ENCODE measurements at regions not wholly inside any gene's neighbourhood (a gene's known extent, or its start where the extent isn't known, plus 50 kb on each side); places are given as distances from the start of the nearest gene placed in this dataset.

DNA sequence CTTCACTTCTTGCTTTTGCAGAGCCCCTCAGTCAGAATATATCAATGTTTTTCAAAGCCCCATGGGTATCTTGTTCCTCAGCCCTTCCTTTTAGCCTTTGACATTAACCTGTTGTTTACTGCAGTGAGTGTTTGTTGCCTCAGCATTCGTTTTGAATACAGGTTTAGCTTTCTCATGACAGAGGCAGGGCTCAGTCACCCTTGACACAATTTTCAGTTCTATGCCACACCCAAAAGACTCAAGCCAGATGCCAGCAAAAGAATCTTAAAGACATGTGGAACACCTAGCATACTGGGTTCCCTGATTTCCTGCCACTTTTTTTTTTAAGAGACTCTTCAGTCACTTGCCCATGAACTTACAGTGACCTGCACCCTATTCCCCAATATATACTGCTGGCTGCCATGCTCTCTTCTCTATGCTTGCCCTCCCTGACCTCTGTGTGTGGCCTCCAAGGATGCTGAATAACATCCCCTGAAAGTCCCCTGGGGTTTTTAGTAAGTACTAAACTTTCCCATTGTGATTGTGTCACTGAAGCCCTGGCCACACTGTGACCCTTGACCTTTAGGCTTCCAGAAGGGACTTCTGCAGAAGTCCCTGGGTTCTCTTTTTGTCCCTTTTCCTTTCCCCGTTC is 1225.5 kb downstream of the TBC1D22A start:
- Histone ChIP-seq H3K27me3 (ENCODE audit: control insufficient read depth, insufficient read depth, low read length) (no peaks in the 10 kb centered on the region), H3K4me3 (ENCODE audit: low read depth, low read length) (no peak overlapping the region), H3K36me3 (ENCODE audit: control insufficient read depth, insufficient read depth, low read length) (no peaks in the 10 kb centered on the region)
- DNase-seq (ENCODE audit: low read depth) (no peak), FAIRE-seq (no peak)
- TF ChIP-seq, protein P1, sequence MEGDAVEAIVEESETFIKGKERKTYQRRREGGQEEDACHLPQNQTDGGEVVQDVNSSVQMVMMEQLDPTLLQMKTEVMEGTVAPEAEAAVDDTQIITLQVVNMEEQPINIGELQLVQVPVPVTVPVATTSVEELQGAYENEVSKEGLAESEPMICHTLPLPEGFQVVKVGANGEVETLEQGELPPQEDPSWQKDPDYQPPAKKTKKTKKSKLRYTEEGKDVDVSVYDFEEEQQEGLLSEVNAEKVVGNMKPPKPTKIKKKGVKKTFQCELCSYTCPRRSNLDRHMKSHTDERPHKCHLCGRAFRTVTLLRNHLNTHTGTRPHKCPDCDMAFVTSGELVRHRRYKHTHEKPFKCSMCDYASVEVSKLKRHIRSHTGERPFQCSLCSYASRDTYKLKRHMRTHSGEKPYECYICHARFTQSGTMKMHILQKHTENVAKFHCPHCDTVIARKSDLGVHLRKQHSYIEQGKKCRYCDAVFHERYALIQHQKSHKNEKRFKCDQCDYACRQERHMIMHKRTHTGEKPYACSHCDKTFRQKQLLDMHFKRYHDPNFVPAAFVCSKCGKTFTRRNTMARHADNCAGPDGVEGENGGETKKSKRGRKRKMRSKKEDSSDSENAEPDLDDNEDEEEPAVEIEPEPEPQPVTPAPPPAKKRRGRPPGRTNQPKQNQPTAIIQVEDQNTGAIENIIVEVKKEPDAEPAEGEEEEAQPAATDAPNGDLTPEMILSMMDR (IDR thresholded peaks at IDR 0.05; ENCODE audit: insufficient read depth, low read length, severe bottlenecking), result no peak

DNA sequence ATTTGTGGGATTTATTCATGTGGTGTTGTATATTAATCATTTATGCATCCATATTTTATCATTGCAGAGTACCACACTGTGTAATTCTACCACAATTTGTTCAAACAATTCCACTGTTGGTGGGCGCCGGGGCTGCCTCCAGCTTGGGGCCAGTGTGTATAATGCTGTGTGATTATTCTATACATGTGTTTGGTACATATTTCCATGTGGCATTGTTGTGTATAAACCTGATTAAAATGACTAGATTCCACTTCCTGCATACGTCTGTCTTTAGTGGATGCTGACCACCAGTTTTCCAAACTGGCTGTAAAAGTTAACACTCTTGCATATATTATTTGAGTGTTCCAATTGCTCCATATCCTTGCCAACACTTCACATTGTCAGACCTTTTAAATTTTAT is 1213.8 kb downstream of the TBC1D22A start:
- H3K4me3 ChIP-seq (ENCODE audit: low read depth, low read length), result no peak overlapping the region
- H3K27me3 ChIP-seq (ENCODE audit: control insufficient read depth, insufficient read depth, low read length), result no peaks in the 10 kb centered on the region
- FAIRE-seq (no peak), DNase-seq (ENCODE audit: low read depth) (no peak)
- TF ChIP-seq, protein P1 (IDR thresholded peaks at IDR 0.05; ENCODE audit: insufficient read depth, low read length, severe bottlenecking), result no peak
- no peaks in the 10 kb centered on the region for H3K36me3 ChIP-seq (ENCODE audit: control insufficient read depth, insufficient read depth, low read length)

DNA sequence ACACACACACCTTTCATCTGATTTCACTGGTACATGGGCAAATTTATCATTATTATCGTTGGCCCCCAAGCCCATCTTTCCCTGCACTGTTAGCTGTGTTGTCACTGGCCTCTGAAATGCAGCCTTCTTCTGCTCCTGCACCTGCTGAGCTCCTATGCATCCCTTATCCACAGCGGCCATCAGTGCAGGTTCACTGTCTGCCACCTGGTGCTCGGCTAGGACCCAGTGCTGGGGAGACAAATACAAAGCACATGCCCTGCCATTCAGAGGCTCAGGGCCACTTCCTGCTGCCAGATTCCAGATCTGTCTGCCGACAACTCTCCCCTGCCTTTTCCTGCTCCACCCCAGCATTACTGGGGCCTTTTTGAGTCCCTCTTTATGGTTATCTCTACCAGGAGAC is 1205.4 kb downstream of the TBC1D22A start:
- Histone ChIP-seq H3K27me3 (ENCODE audit: control insufficient read depth, insufficient read depth, low read length) (no peaks in the 10 kb centered on the region), H3K4me3 (ENCODE audit: low read depth, low read length) (no peak overlapping the region), H3K36me3 (ENCODE audit: control insufficient read depth, insufficient read depth, low read length) (no peaks in the 10 kb centered on the region)
- TF ChIP-seq, protein P1 (IDR thresholded peaks at IDR 0.05; ENCODE audit: insufficient read depth, low read length, severe bottlenecking), result no peak
- FAIRE-seq (no peak), DNase-seq (ENCODE audit: low read depth) (no peak)

DNA sequence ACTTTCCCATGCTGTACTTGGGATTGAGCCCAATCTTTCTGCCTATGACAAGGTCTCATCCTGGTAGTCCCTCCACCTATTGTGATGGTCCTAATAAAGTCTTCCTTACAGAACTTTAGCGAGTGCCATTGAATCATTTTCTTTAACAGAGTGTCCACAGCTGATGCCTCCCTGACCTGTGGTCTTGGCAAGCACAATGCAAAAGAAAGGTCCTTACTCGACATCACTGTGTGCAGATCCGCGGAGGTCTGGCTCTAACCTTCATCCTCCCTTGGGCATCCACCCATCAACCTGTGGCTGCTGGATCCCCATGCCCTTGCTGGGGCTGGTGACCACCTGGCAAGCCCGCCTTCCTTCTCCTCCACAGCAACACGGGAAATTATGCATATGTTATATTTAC is 1203.9 kb downstream of the TBC1D22A start:
- FAIRE-seq, result no peak
- H3K4me3 ChIP-seq (ENCODE audit: low read depth, low read length), result no peak overlapping the region
- TF ChIP-seq, protein P1 (IDR thresholded peaks at IDR 0.05; ENCODE audit: insufficient read depth, low read length, severe bottlenecking), result no peak
- no peaks in the 10 kb centered on the region for H3K27me3 ChIP-seq (ENCODE audit: control insufficient read depth, insufficient read depth, low read length)
- no peaks in the 10 kb centered on the region for H3K36me3 ChIP-seq (ENCODE audit: control insufficient read depth, insufficient read depth, low read length)
- DNase-seq (ENCODE audit: low read depth), result no peak

DNA sequence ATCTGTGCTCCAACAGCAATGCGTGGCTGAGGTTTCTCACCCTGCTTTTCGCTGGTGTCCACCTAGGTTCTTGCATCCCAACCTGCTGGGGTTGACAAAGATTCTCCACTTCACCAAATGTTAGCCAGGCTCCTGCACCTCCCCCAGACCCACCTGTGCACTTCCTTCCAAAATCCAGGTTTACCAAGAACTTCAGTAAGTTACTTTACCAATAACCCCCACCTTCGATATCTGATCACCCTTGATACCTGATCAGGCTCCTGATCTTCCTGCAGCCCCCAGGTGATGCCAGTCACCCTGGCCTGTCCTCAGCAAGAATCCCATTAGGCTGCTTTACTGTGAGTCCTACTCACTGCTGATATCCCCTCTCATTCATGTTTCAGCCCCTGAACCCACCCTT is 1203.4 kb downstream of the TBC1D22A start:
- Histone ChIP-seq H3K36me3 (ENCODE audit: control insufficient read depth, insufficient read depth, low read length) (no peaks in the 10 kb centered on the region), H3K4me3 (ENCODE audit: low read depth, low read length) (no peak overlapping the region), H3K27me3 (ENCODE audit: control insufficient read depth, insufficient read depth, low read length) (no peaks in the 10 kb centered on the region)
- FAIRE-seq (no peak), DNase-seq (ENCODE audit: low read depth) (no peak)
- TF ChIP-seq, protein P1 (IDR thresholded peaks at IDR 0.05; ENCODE audit: insufficient read depth, low read length, severe bottlenecking), result no peak

DNA sequence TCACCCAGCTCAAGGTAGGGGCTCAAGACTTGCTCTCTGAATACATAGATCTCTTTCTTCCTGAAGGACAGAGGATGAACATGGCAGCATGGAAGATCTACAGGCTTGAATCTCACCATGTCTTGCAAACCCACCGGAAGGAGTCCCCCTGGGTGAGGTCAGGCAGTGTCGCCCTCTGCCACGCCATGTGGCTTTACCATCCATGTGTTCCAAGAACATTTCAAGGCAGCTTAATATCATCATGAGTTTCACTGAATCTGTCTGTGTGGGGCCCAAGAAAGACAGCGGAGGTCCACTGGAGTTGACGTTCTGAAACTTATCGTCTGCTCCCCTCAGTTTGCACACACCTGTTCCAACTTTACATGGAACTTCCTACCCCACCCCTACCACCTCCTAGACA is 1202.6 kb downstream of the TBC1D22A start:
- TF ChIP-seq, protein P1 (IDR thresholded peaks at IDR 0.05; ENCODE audit: insufficient read depth, low read length, severe bottlenecking), result no peak
- FAIRE-seq (no peak), DNase-seq (ENCODE audit: low read depth) (no peak)
- Histone ChIP-seq H3K4me3 (ENCODE audit: low read depth, low read length) (no peak overlapping the region), H3K27me3 (ENCODE audit: control insufficient read depth, insufficient read depth, low read length) (no peaks in the 10 kb centered on the region), H3K36me3 (ENCODE audit: control insufficient read depth, insufficient read depth, low read length) (no peaks in the 10 kb centered on the region)

Measured in bronchial epithelial cell (primary cell).